ENCODE measurements at regions not wholly inside any gene's neighbourhood (a gene's known extent, or its start where the extent isn't known, plus 50 kb on each side); places are given as distances from the start of the nearest gene placed in this dataset.

GRCh38 chr5:88544671-88545070 is 276.0 kb upstream of the TMEM161B start:
- TF ChIP-seq EP300 (IDR thresholded peaks at IDR 0.05) (no peak), CTCF (IDR thresholded peaks at IDR 0.05) (no peak), POLR2AphosphoS5 (IDR thresholded peaks at IDR 0.05) (no peak), POLR2A (IDR thresholded peaks at IDR 0.05) (no peak)
- Histone ChIP-seq H3K27me3 (no peaks in the 10 kb centered on the region), H3K4me1 (no peaks in the 10 kb centered on the region), H3K4me3 (no peak overlapping the region), H3K36me3 (no peaks in the 10 kb centered on the region), H3K9me3 (no peaks in the 10 kb centered on the region), H3K27ac (no peak overlapping the region)
- intact Hi-C loops (cut with DNase I) = no loop called here
- WGBS, 2 donors = 83 to 88% methylated on average over 3 of the region's 3 CpGs
- no peak for DNase-seq

- TF ChIP-seq CTCF (IDR thresholded peaks at IDR 0.05) (no peak), POLR2A (IDR thresholded peaks at IDR 0.05) (no peak), POLR2AphosphoS5 (IDR thresholded peaks at IDR 0.05) (no peak), EP300 (IDR thresholded peaks at IDR 0.05) (no peak)
- no peaks in the 10 kb centered on the region for H3K27me3 ChIP-seq
- no peaks in the 10 kb centered on the region for H3K36me3 ChIP-seq
- no peak overlapping the region for H3K4me3 ChIP-seq
- no peaks in the 10 kb centered on the region for H3K4me1 ChIP-seq
- no peaks in the 10 kb centered on the region for H3K9me3 ChIP-seq
- intact Hi-C loops (cut with DNase I) = no loop called here
- no peak for DNase-seq
- WGBS, 2 donors = 78 to 81% methylated on average over 6 of the region's 6 CpGs
- no peak overlapping the region for H3K27ac ChIP-seq
Measured at GRCh38 chr5:88544136-88544645, 275.5 kb upstream of the TMEM161B start.

- intact Hi-C loops (cut with DNase I) = no loop called here
- Histone ChIP-seq H3K36me3 (no peaks in the 10 kb centered on the region), H3K9me3 (no peaks in the 10 kb centered on the region), H3K27me3 (no peaks in the 10 kb centered on the region), H3K27ac (no peak overlapping the region), H3K4me1 (no peaks in the 10 kb centered on the region), H3K4me3 (no peak overlapping the region)
- DNase-seq = no peak
- no peak for TF ChIP-seq POLR2A (IDR thresholded peaks at IDR 0.05)
Measured at GRCh38 chr5:88542786-88543185, 274.1 kb upstream of the TMEM161B start.

GRCh38 chr5:88540471-88541115 is 271.9 kb upstream of the TMEM161B start:
- intact Hi-C loops (cut with DNase I) = no loop called here
- Histone ChIP-seq H3K4me1 (no peaks in the 10 kb centered on the region), H3K27me3 (no peaks in the 10 kb centered on the region), H3K27ac (no peak overlapping the region), H3K36me3 (no peaks in the 10 kb centered on the region), H3K4me3 (no peak overlapping the region), H3K9me3 (no peaks in the 10 kb centered on the region)
- DNase-seq = no peak
- 73 to 77% methylated on average over 6 of the region's 6 CpGs for WGBS, 2 donors
- TF ChIP-seq EP300 (IDR thresholded peaks at IDR 0.05) (no peak), POLR2AphosphoS5 (IDR thresholded peaks at IDR 0.05) (no peak), CTCF (IDR thresholded peaks at IDR 0.05) (no peak), POLR2A (IDR thresholded peaks at IDR 0.05) (no peak)

- Histone ChIP-seq H3K9me3 (no peaks in the 10 kb centered on the region), H3K4me3 (no peak overlapping the region), H3K36me3 (no peaks in the 10 kb centered on the region), H3K27me3 (no peaks in the 10 kb centered on the region), H3K4me1 (no peaks in the 10 kb centered on the region), H3K27ac (no peak overlapping the region)
- intact Hi-C loops (cut with DNase I) = no loop called here
- 59 to 78% methylated on average over 14 of the region's 14 CpGs for WGBS, 2 donors
- no peak for DNase-seq
- TF ChIP-seq POLR2AphosphoS5 (IDR thresholded peaks at IDR 0.05) = no peak
- no peak for TF ChIP-seq CTCF (IDR thresholded peaks at IDR 0.05)
- no peak for TF ChIP-seq POLR2A (IDR thresholded peaks at IDR 0.05)
- TF ChIP-seq EP300 (IDR thresholded peaks at IDR 0.05) = no peak
Measured at GRCh38 chr5:88539693-88540365, 271.2 kb upstream of the TMEM161B start.

Measured in sigmoid colon (tissue), 6 donors.